Putamen (tissue), 1 donor: ENCODE measurements at regions not wholly inside any gene's neighbourhood (a gene's known extent, or its start where the extent isn't known, plus 50 kb on each side); places are given as distances from the start of the nearest gene placed in this dataset.

Experiments used
- DNase-seq: peaks from one replicate; pipeline ENCODE4 v3.0.0-alpha.2; 2016; ENCODE audit warnings: low spot score

- DNase-seq = no peak
These were observed 89.1 kb upstream of the ERRFI1 start for GRCh38 chr1:8115031-8115768.

- no peak for DNase-seq
These were observed 87.4 kb upstream of the ERRFI1 start for GRCh38 chr1:8113262-8114220.

GRCh38 chr1:8112611-8113261, 86.6 kb upstream of the ERRFI1 start:
- no peak for DNase-seq

GRCh38 chr1:8111560-8111959, 85.5 kb upstream of the ERRFI1 start:
- no peak for DNase-seq

- DNase-seq = no peak
These were observed 83.1 kb upstream of the ERRFI1 start for GRCh38 chr1:8109216-8109615.

- DNase-seq = no peak
These were observed 81.8 kb upstream of the ERRFI1 start for GRCh38 chr1:8107897-8108296.

- DNase-seq = no peak
These were observed 78.4 kb upstream of the ERRFI1 start for GRCh38 chr1:8104278-8105236.

- no peak for DNase-seq
These were observed 71.8 kb upstream of the ERRFI1 start for GRCh38 chr1:8097908-8098307.

GRCh38 chr1:8097077-8097799, 71.1 kb upstream of the ERRFI1 start:
- DNase-seq = no peak

- no peak for DNase-seq
These were observed 70.2 kb upstream of the ERRFI1 start for GRCh38 chr1:8096105-8097011.

- DNase-seq = no peak
These were observed 69.5 kb upstream of the ERRFI1 start for GRCh38 chr1:8095584-8095983.

GRCh38 chr1:8094481-8095241, 68.6 kb upstream of the ERRFI1 start:
- DNase-seq = no peak

- DNase-seq = no peak
These were observed 67.3 kb upstream of the ERRFI1 start for GRCh38 chr1:8093221-8093980.

GRCh38 chr1:8092657-8093056, 66.5 kb upstream of the ERRFI1 start:
- no peak for DNase-seq

- DNase-seq = no peak
These were observed 65.6 kb upstream of the ERRFI1 start for GRCh38 chr1:8091691-8092090.

GRCh38 chr1:8090241-8090702, 64.2 kb upstream of the ERRFI1 start:
- no peak for DNase-seq

- no peak for DNase-seq
These were observed 63.6 kb upstream of the ERRFI1 start for GRCh38 chr1:8089535-8090228.
